Gastroesophageal sphincter (tissue), 3 donors: ENCODE measurements at regions not wholly inside any gene's neighbourhood (a gene's known extent, or its start where the extent isn't known, plus 50 kb on each side); places are given as distances from the start of the nearest gene placed in this dataset.

Experiments
- CTCF ChIP-seq, 4 experiments: fragments of 200-600 bp in 2 of 4; fragments of 450-650 bp in 2 of 4; sonication (generic) in 1 of 4; IDR thresholded peaks; one replicate each; pipeline ENCODE4 v1.5.1; 2017 to 2019; ENCODE audit warnings: antibody characterized with exemption in 4 of 4, mild to moderate bottlenecking in 2 of 4, moderate library complexity in 2 of 4
- EP300 ChIP-seq: sonication (generic); formaldehyde crosslinking; IDR thresholded peaks from one replicate; pipeline ENCODE4 v1.6.1; 2017; ENCODE audit warnings: antibody characterized with exemption, mild to moderate bottlenecking
- POLR2A ChIP-seq, 2 donors: fragments of 450-650 bp; IDR thresholded peaks; one replicate each; pipeline ENCODE4 v1.6.1; 2017; ENCODE audit warnings: antibody characterized with exemption in 2 of 2, mild to moderate bottlenecking in 2 of 2, moderate library complexity in 1 of 2

DNA sequence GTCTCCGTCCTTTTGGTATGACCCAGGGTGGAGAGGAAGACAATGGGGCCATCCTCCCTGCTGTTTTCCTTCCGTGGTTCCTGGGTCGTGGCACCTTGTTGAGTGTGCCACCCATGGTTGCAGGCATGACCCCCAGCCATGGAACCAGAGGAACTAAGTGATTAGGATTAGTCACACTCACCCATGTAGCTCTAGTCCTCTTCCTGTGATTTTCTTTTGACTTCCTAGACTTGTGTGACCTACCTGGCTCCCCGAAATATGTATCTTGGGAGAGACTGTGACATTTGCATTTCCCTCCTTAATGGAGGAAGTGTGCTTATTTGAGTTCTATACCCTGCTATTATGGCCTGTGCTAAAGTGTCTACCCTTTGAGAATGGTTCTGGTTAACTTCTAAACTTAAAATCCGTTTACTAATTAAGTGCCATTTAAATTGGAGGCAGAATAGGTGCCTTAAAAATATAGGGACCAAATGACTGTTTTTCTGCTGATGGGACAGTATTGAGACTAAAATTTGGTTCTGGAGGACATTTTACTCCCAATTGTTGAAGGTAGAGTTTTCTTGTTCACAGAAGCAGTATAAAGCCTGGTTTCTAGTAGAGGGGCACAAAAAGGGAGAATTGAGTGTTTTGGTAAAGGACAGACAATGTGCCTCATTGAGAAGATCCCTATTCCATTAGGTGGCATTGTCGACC lies 545.6 kb downstream of the HDGFL1 start:
- TF ChIP-seq CTCF (IDR thresholded peaks at IDR 0.05) (no peak), EP300 (no peak), POLR2A (IDR thresholded peaks at IDR 0.05) (no peak)
